Umbilical cord (tissue), 1 donor: ENCODE measurements at regions not wholly inside any gene's neighbourhood (a gene's known extent, or its start where the extent isn't known, plus 50 kb on each side); places are given as distances from the start of the nearest gene placed in this dataset.

Experiments
- DNase-seq: peaks from one replicate; pipeline ENCODE4 v3.0.0-alpha.2; 2015; ENCODE audit warnings: low spot score

GRCh38 chr1:86229405-86229975, 72.9 kb upstream of the COL24A1 start:
- peak; percentile 93 for DNase-seq

GRCh38 chr1:86228546-86228945, 72.0 kb upstream of the COL24A1 start:
- DNase-seq = no peak

GRCh38 chr1:86227026-86227425, 70.5 kb upstream of the COL24A1 start:
- DNase-seq = no peak

- peak; percentile 43 for DNase-seq
Measured at GRCh38 chr1:86226204-86226603, 69.6 kb upstream of the COL24A1 start.

- no peak for DNase-seq
Measured at GRCh38 chr1:86224651-86225310, 68.2 kb upstream of the COL24A1 start.

- no peak for DNase-seq
Measured at GRCh38 chr1:86218859-86219258, 62.3 kb upstream of the COL24A1 start.

- DNase-seq = no peak
Measured at GRCh38 chr1:86214605-86215004, 58.0 kb upstream of the COL24A1 start.

GRCh38 chr1:86209346-86209745, 52.8 kb upstream of the COL24A1 start:
- no peak for DNase-seq

- DNase-seq = peak; percentile 39
Measured at GRCh38 chr1:86207323-86207722, 50.8 kb upstream of the COL24A1 start.
